H1 (cell line): ENCODE measurements at regions not wholly inside any gene's neighbourhood (a gene's known extent, or its start where the extent isn't known, plus 50 kb on each side); places are given as distances from the start of the nearest gene placed in this dataset.

ENCODE experiments used
- CTCF ChIA-PET: fragments of 300-600 bp; sonication (Branson Sonifier 250); formaldehyde crosslinking; loops from one replicate; lab custom pipeline; 2021; ENCODE audit not compliant: partially characterized antibody; lab: Charles Lee
- POLR2A ChIA-PET: fragments of 300-600 bp; sonication (Branson Sonifier 250); formaldehyde crosslinking; loops from one replicate; lab custom pipeline; 2021; ENCODE audit warnings: inconsistent platforms; ENCODE audit not compliant: partially characterized antibody; lab: Charles Lee
- DNase-seq, 2 experiments: peaks; one replicate each; pipeline versions ENCODE4 v3.0.0 to v3.0.0-alpha.2; 2010 to 2022; ENCODE audit warnings: low spot score in 2 of 2, low read depth in 1 of 2, mixed read lengths in 1 of 2
- FAIRE-seq: peaks from 2 replicates; lab custom pipeline; 2011; peaks lifted over from hg19 to GRCh38; lab: Jason Lieb, UNC
- H2AFZ ChIP-seq: 2 replicates; pipeline ENCODE4 v1.8.1; 2012; ENCODE audit warnings: low read length, inconsistent platforms
- H2AK5ac ChIP-seq: 2 replicates; pipeline ENCODE4 v1.6.1; 2013; ENCODE audit warnings: low read depth, low read length
- H2BK120ac ChIP-seq: replicated peaks from 2 replicates; pipeline ENCODE3; 2013; ENCODE audit warnings: low read depth, low read length, inconsistent platforms
- H2BK12ac ChIP-seq: 2 replicates; pipeline ENCODE4 v1.6.1; 2013; ENCODE audit warnings: low read depth, low read length
- H2BK15ac ChIP-seq: 2 replicates; pipeline ENCODE4 v1.6.1; 2013; ENCODE audit warnings: low read length
- H2BK20ac ChIP-seq: 2 replicates; pipeline ENCODE4 v1.6.1; 2013; ENCODE audit warnings: low read length
- H2BK5ac ChIP-seq: 2 replicates; pipeline ENCODE4 v1.6.1; 2013; ENCODE audit warnings: low read depth, low read length
- H3K14ac ChIP-seq: 2 replicates; pipeline ENCODE4 v1.6.1; 2013; ENCODE audit warnings: inconsistent platforms; ENCODE audit not compliant: insufficient read length
- H3K18ac ChIP-seq: 2 replicates; pipeline ENCODE4 v1.6.1; 2013; ENCODE audit warnings: low read length; ENCODE audit errors: extremely low read depth
- H3K23ac ChIP-seq: 2 replicates; pipeline ENCODE4 v1.6.1; 2013; ENCODE audit warnings: inconsistent platforms; ENCODE audit not compliant: insufficient read length
- H3K23me2 ChIP-seq: 2 replicates; pipeline ENCODE4 v1.6.1; 2013; ENCODE audit warnings: low read depth, low read length
- H3K27ac ChIP-seq: 2 replicates; pipeline ENCODE4 v1.6.1; 2011; ENCODE audit warnings: low read depth, low read length, inconsistent platforms
- H3K27me3 ChIP-seq, 4 experiments: replicated peaks in 1 of 4; 1 replicate in 1 of 4; 2 replicates in 3 of 4; pipeline versions ENCODE4 v1.6.1 to v1.8.1; 2011 to 2013; ENCODE audit warnings: low read length in 3 of 4, mild to moderate bottlenecking in 3 of 4, inconsistent platforms in 2 of 4, mixed read lengths in 2 of 4, moderate library complexity in 1 of 4; ENCODE audit not compliant: control insufficient read depth in 3 of 4, insufficient read depth in 3 of 4; ENCODE audit errors: extremely low read depth in 1 of 4
- H3K36me3 ChIP-seq, 4 experiments: 2 replicates each; pipeline versions ENCODE4 v1.6.1 to v1.8.1; 2011 to 2013; ENCODE audit warnings: mild to moderate bottlenecking in 4 of 4, low read length in 3 of 4, moderate library complexity in 2 of 4, control low read depth in 1 of 4, inconsistent platforms in 1 of 4; ENCODE audit not compliant: insufficient read depth in 4 of 4, control insufficient read depth in 2 of 4
- H3K4ac ChIP-seq: replicated peaks from 2 replicates; pipeline ENCODE3; 2013; ENCODE audit warnings: low read length, low read depth, mixed read lengths, inconsistent platforms; ENCODE audit not compliant: insufficient read length
- H3K4me1 ChIP-seq, 4 experiments: replicated peaks in 1 of 4; 1 replicate in 1 of 4; 2 replicates in 3 of 4; pipeline versions ENCODE4 v1.6.1 to v1.8.1; 2011 to 2013; ENCODE audit warnings: low read length in 3 of 4, inconsistent platforms in 2 of 4, mixed read lengths in 1 of 4; ENCODE audit not compliant: insufficient read depth in 4 of 4, control insufficient read depth in 3 of 4
- H3K4me2 ChIP-seq, 2 experiments: 2 replicates each; pipeline versions ENCODE4 v1.6.1 to v1.8.1; 2011 to 2013; ENCODE audit warnings: low read depth in 2 of 2, low read length in 2 of 2, control low read depth in 1 of 2, inconsistent platforms in 1 of 2, mild to moderate bottlenecking in 1 of 2; ENCODE audit not compliant: insufficient read depth in 1 of 2
- H3K4me3 ChIP-seq, 4 experiments: fragments of 200-600, 300-600 bp in 1 of 4; sonication (generic), shearing (Covaris generic), sonication (Bioruptor Twin) in 1 of 4; 2 replicates each; pipeline versions ENCODE4 v1.5.1 to v1.8.1; 2011 to 2016; ENCODE audit warnings: low read length in 4 of 4, low read depth in 3 of 4, control low read depth in 2 of 4, inconsistent platforms in 2 of 4, mild to moderate bottlenecking in 2 of 4, mixed read lengths in 1 of 4, moderate library complexity in 1 of 4; ENCODE audit not compliant: insufficient read depth in 2 of 4; ENCODE audit errors: extremely low read depth in 1 of 4
- H3K56ac ChIP-seq: replicated peaks from 2 replicates; pipeline ENCODE3; 2013; ENCODE audit warnings: low read depth, mild to moderate bottlenecking, mixed read lengths, low read length, inconsistent platforms; ENCODE audit not compliant: insufficient read length
- H3K79me1 ChIP-seq: 2 replicates; pipeline ENCODE4 v1.6.1; 2013; ENCODE audit warnings: low read depth, low read length, control low read depth
- H3K79me2 ChIP-seq, 2 experiments: 2 replicates each; pipeline versions ENCODE4 v1.6.1 to v1.8.1; 2012 to 2013; ENCODE audit warnings: low read length in 2 of 2, mild to moderate bottlenecking in 2 of 2, inconsistent platforms in 1 of 2; ENCODE audit not compliant: insufficient read depth in 2 of 2, control insufficient read depth in 1 of 2
- H3K9ac ChIP-seq, 4 experiments: replicated peaks in 1 of 4; 1 replicate in 1 of 4; 2 replicates in 3 of 4; pipeline versions ENCODE4 v1.6.1 to v1.8.1; 2011 to 2013; ENCODE audit warnings: low read depth in 3 of 4, low read length in 3 of 4, control low read depth in 2 of 4, mild to moderate bottlenecking in 2 of 4, moderate library complexity in 2 of 4, inconsistent platforms in 1 of 4; ENCODE audit errors: extremely low read depth in 1 of 4
- H3K9me3 ChIP-seq, 2 experiments: 2 replicates each; pipeline versions ENCODE4 v1.6.1 to v1.8.1; 2012 to 2013; ENCODE audit warnings: mild to moderate bottlenecking in 2 of 2, moderate library complexity in 2 of 2, control low read depth in 1 of 2, inconsistent platforms in 1 of 2, low read depth in 1 of 2, low read length in 1 of 2, mixed read lengths in 1 of 2; ENCODE audit not compliant: insufficient read depth in 2 of 2
- H4K20me1 ChIP-seq, 2 experiments: replicated peaks in 1 of 2; 2 replicates each; pipeline versions ENCODE3 to v1.8.1; 2011 to 2013; ENCODE audit warnings: inconsistent platforms in 2 of 2, low read length in 2 of 2, mild to moderate bottlenecking in 1 of 2; ENCODE audit not compliant: insufficient read depth in 2 of 2, control insufficient read depth in 1 of 2
- H4K5ac ChIP-seq: 2 replicates; pipeline ENCODE4 v1.6.1; 2013; ENCODE audit warnings: low read length, low read depth, mixed read lengths, inconsistent platforms; ENCODE audit not compliant: insufficient read length
- H4K8ac ChIP-seq: 2 replicates; pipeline ENCODE4 v1.8.0; 2013; ENCODE audit warnings: mild to moderate bottlenecking, moderate library complexity, low read length, inconsistent platforms; ENCODE audit not compliant: insufficient read depth; ENCODE audit errors: extremely low read depth
- H4K91ac ChIP-seq: replicated peaks from 2 replicates; pipeline ENCODE3; 2013; ENCODE audit warnings: low read length, mixed read lengths, inconsistent platforms; ENCODE audit not compliant: insufficient read length
- ATF3 ChIP-seq: IDR thresholded peaks from 2 replicates; pipeline ENCODE4 v1.6.1; 2011; ENCODE audit warnings: low read depth, mild to moderate bottlenecking, low read length; ENCODE audit not compliant: insufficient read depth
- EGR1 ChIP-seq: IDR thresholded peaks from 2 replicates; pipeline ENCODE4 v1.6.1; 2011; ENCODE audit warnings: low read depth, low read length, borderline replicate concordance
- EP300 ChIP-seq, 2 experiments: IDR thresholded peaks; 1 replicate in 1 of 2; 2 replicates in 1 of 2; pipeline ENCODE4 v1.6.1; 2011 to 2012; ENCODE audit warnings: low read depth in 2 of 2, low read length in 2 of 2, mild to moderate bottlenecking in 2 of 2, borderline replicate concordance in 1 of 2, inconsistent platforms in 1 of 2, moderate library complexity in 1 of 2
- NANOG ChIP-seq: IDR thresholded peaks from 2 replicates; pipeline ENCODE4 v1.6.1; 2011; ENCODE audit warnings: low read length, low read depth, mild to moderate bottlenecking, inconsistent platforms; ENCODE audit not compliant: insufficient read depth, poor library complexity, severe bottlenecking
- RFX5 ChIP-seq: IDR thresholded peaks from 2 replicates; pipeline ENCODE4 v1.6.1; 2011; ENCODE audit warnings: low read depth, low read length, improper control_type of control experiment, borderline replicate concordance
- WGBS, 2 experiments: shearing (Covaris generic) in 1 of 2; methylation state at CpG; one replicate each; pipeline versions ENCODE4 v1.1.6 to v1.1.7; 2013 to 2015; ENCODE audit warnings: low lambda C conversion rate in 2 of 2, mixed read lengths in 2 of 2, inconsistent platforms in 1 of 2, low coverage in 1 of 2, missing lambda C conversion rate in 1 of 2; ENCODE audit not compliant: insufficient replicate concordance in 2 of 2, insufficient coverage in 1 of 2, insufficient read length in 1 of 2; ENCODE audit errors: extremely low coverage in 1 of 2, missing lambda C conversion rate in 1 of 2; 5-methylcytosine and 5-hydroxymethylcytosine counted together

GRCh38 chr2:162914161-162914560 lies 75.6 kb upstream of the KCNH7 start:
- 93% methylated on average over 2 of the region's 2 CpGs; no CpG with 5 or more reads in 1 of the 2 experiments for WGBS, 2 experiments
- no peaks in the 10 kb centered on the region for H3K27me3 ChIP-seq
- no peaks in the 10 kb centered on the region for H4K20me1 ChIP-seq
- no peak overlapping the region for H3K4me2 ChIP-seq
- H3K79me1 ChIP-seq: no peaks in the 10 kb centered on the region
- H3K9me3 ChIP-seq: no peaks in the 10 kb centered on the region
- H2BK12ac ChIP-seq: no peak overlapping the region
- H4K8ac ChIP-seq: no peak overlapping the region
- H3K9ac ChIP-seq: no peak overlapping the region
- H4K91ac ChIP-seq: no peak overlapping the region
- H3K36me3 ChIP-seq: no peaks in the 10 kb centered on the region
- ChIA-PET CTCF (no interaction called here), POLR2A (no interaction called here)
- no peak overlapping the region for H2BK5ac ChIP-seq
- no peak for DNase-seq
- no peak overlapping the region for H3K14ac ChIP-seq
- no peaks in the 10 kb centered on the region for H3K4me1 ChIP-seq
- H2AFZ ChIP-seq: no peak overlapping the region
- no peak overlapping the region for H3K4me3 ChIP-seq
- H3K56ac ChIP-seq: no peak overlapping the region
- H3K23ac ChIP-seq: no peak overlapping the region
- H3K79me2 ChIP-seq: no peaks in the 10 kb centered on the region
- H4K5ac ChIP-seq: no peak overlapping the region
- H3K18ac ChIP-seq: no peak overlapping the region
- H2BK15ac ChIP-seq: no peak overlapping the region
- no peaks in the 10 kb centered on the region; the same call in 1 of the 2 replicates for H3K23me2 ChIP-seq
- no peak overlapping the region for H2BK20ac ChIP-seq
- TF ChIP-seq EP300 (IDR thresholded peaks at IDR 0.05; ENCODE audit: borderline replicate concordance in 1 of 2, low read depth in 2 of 2, low read length in 2 of 2) (no peak), RFX5 (no peak), EGR1 (no peak), ATF3 (no peak), NANOG (no peak)
- no peak overlapping the region for H2AK5ac ChIP-seq
- H3K4ac ChIP-seq: no peak overlapping the region
- FAIRE-seq: no peak
- H3K27ac ChIP-seq: no peak overlapping the region
- no peak overlapping the region for H2BK120ac ChIP-seq
